Fibroblast of the aortic adventitia (primary cell): ENCODE measurements at regions not wholly inside any gene's neighbourhood (a gene's known extent, or its start where the extent isn't known, plus 50 kb on each side); places are given as distances from the start of the nearest gene placed in this dataset.

Experiments
- DNase-seq: peaks from one replicate; pipeline ENCODE4 v3.0.0-alpha.2; 2010; ENCODE audit warnings: low read depth
- H3K4me3 ChIP-seq: 2 replicates; pipeline ENCODE4 v1.5.1; 2011; ENCODE audit warnings: low read depth, mild to moderate bottlenecking, control low read depth, low read length, moderate library complexity
- CTCF ChIP-seq: IDR thresholded peaks from 2 replicates; pipeline ENCODE4 v1.5.1; 2011; ENCODE audit warnings: mild to moderate bottlenecking, low read length, control low read depth, inconsistent platforms; ENCODE audit not compliant: insufficient read depth

GRCh38 chr4:54915276-54915675, 210.1 kb downstream of the KDR start:
- no peak for TF ChIP-seq CTCF
- no peak for DNase-seq
- H3K4me3 ChIP-seq = no peak overlapping the region

DNA sequence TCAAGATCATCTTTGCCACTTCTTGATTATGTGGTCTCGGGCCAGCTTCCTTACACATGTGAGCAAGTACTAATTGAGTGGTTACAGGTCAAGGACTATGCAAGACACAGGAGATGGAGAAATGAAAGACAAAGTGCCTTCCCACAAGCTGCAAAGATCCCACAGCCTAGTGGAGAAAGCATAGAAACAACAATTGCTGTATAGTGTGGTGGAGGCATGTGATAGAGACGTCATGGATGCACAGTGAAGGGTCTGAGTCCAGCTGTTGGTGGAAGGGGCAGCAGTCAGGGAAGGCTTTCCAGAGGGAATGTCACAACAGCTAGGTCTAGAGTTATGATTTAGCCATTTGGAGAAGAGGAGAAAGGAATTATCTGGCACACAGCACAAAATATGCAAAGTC, 210.6 kb downstream of the KDR start:
- DNase-seq = no peak
- no peak for TF ChIP-seq CTCF
- H3K4me3 ChIP-seq = no peak overlapping the region

DNA sequence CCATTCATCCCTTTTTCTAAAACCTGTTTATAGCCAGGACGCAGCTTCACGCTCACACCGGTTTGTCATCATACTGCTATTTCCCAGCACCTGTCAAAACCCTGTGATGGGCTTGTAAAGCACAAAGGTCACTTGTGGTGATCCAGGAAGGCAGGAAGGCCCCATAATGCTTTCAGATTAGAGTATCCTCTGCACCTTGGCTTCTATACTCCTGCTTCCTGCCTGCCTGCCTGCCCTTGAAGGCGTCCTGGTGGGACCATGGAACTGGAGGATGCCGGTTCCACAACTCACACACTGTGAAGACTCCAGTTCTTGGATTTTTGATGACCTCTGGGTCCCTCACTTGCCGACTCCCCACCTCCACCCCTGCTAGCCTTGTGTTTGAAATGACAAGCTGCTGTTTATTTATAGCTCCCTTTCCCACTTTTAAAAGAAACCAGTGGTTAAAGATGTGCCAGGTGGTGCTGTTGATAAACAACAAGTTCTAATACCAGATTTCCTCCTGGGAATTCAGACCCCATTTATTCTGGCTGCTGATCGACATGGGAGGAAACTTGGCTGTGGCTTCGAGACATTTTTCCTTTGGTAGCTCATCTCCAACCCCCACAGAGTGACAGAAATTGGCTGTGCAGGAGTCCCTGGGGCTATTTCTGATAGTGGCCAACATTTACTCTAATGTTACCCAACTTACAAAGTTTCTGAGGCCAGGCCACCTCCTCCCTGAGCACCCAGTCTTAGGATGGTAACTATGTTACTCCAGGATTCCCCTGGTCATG, 211.5 kb downstream of the KDR start:
- H3K4me3 ChIP-seq = no peak overlapping the region
- TF ChIP-seq CTCF = no peak
- DNase-seq = no peak

DNA sequence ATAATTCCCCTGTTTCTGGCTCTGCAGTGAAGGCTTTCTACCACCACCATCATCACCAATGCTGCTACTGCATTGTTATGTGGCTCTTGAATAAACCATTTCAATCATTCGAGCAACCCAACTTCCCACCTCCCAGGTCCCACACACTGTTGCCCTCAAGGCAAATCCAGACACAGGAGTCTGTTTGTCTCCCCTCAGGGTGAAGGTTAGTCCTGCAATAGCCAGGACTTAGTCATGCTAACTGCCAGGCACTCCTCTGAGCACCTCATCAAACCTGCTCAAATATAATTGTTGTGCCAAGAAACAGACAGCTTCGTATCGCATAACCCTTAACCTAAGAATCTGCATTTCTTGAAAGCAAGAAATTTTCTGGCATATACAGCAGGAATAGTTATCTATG, 213.2 kb downstream of the KDR start:
- TF ChIP-seq CTCF = no peak
- H3K4me3 ChIP-seq = no peak overlapping the region
- DNase-seq = no peak

GRCh38 chr4:54909961-54910360, 215.4 kb downstream of the KDR start:
- no peak overlapping the region for H3K4me3 ChIP-seq
- no peak for DNase-seq
- no peak for TF ChIP-seq CTCF

GRCh38 chr4:54908763-54909162, 216.6 kb downstream of the KDR start:
- TF ChIP-seq CTCF = no peak
- no peak for DNase-seq
- H3K4me3 ChIP-seq = no peak overlapping the region

DNA sequence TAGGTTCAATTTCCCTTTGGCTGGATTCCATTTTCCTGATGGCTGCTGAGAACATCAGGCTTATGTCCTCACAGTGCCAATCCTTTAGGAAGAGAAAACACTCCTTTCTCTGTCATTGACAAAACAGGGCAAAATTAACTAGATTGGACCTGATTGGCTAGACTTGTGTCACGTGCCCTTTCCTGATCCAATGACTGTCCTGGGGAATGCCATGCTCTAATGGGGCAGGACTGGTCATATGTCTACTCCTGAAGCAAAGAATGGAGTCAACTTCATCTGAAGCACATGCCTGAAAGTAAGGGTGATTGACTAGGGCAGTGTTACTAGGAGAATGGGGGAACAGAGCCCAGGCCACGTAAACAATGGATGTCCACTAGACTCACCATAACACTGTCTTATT, 220.4 kb downstream of the KDR start:
- TF ChIP-seq CTCF = no peak
- H3K4me3 ChIP-seq = no peak overlapping the region
- DNase-seq = no peak
